GM18505 (cell line): ENCODE measurements at regions not wholly inside any gene's neighbourhood (a gene's known extent, or its start where the extent isn't known, plus 50 kb on each side); places are given as distances from the start of the nearest gene placed in this dataset.
"Not testable (repeated sequence)": the region's sequence is repeated elsewhere in the genome, so short reads cannot be mapped to it uniquely, and the experiment has no call there.

Source experiments
- ATAC-seq: cut with Tn5 transposase; IDR thresholded peaks from one replicate; pipeline ENCODE4 v1.9.1; 2021; ENCODE audit not compliant: unreplicated experiment
- POLR2A ChIP-seq: IDR thresholded peaks from 4 replicates; pipeline ENCODE4 v1.6.1; 2011; ENCODE audit warnings: borderline replicate concordance; ENCODE audit not compliant: insufficient read depth, insufficient read length; ENCODE audit errors: extremely low read depth

DNA sequence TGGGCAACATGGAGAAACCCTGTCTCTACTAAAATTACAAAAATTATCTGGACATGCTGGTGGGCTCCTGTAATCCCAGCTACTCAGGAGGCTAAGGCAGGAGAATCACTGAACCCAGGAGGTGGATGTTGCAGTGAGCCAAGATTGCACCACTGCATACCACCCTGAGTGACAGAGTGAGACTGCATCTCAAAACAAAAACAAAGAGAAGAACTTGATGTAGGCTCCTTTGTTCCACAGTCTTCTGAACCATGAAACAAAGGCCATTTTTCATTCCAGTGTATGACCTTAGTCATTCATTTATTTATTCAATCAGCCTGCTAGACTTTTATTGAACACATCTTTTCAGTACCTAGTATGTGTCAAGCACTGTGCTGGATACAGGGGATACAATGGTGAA is 369.6 kb downstream of the FAT3 start:
- no peak for TF ChIP-seq POLR2A
- no peak for ATAC-seq

DNA sequence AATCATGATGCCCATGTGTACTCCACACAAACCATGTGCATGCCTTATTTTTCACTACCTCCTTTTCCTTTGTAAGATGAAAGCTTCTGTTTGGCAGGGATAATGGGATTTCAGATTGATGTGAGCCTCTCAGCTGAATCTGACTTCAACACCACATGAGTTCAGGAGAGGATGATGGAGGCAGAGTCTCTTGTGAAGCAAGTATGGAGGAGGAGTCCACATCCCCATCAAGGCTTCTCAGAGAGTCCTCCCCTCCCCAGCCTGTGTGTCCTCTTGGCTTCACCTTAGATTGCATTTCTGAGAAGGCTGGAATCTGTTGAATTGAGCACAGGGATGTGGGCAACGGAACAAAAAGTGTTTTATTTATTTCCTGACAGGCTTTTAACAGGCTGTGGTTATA is 370.4 kb downstream of the FAT3 start:
- no peak for TF ChIP-seq POLR2A
- ATAC-seq, result no peak

DNA sequence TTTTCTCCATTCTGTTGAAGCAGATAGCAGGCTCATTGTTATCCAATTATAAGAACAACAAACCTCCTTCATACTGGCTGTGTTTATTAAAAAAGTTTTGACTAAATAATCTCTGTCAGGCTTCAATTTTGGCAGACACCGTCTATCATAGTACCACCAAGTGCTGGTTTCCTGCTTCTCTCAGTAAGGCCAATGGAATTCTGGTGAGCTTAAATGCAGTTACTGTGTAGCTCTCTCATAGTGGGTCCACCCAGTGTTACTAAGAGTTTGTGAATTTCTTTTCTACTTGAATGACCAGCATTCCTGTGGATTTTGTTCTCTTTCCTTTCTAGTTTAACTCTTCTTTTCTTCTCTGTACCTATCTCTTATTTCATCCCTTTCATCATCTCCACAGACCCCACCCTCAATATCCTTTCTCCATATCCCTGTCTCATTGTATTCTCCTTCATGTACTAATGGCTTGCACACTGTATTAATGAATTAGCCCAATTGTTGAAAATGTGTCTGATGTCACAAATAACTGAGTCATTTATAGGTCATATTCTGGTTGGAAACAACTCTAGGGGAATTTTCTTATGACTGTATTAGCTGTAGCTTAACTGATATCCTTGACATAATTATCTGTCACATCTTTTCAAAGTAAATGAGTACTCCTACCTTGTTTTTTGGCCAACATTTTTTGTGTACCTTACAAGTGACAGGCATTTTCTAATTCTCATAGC is 372.1 kb downstream of the FAT3 start:
- no peak for ATAC-seq
- no peak for TF ChIP-seq POLR2A

DNA sequence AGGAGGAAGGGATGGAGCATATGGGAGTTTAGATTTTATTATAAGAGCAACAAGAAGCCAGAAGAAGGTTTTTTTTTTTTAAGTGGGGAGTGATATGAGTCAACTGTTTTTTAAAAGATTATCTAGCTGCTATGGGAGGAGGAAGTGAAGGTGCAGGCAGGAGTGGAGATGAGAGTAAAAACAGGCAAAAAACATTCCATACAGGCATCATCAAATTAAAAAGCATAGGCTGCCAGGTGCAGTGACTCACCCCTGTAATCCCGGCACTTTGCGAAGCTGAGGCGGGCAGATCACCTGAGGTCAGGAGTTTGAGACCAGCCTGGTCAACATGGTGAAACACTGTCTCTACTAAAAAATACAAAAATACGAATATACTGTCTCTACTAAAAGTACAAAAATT is 368.4 kb upstream of the MTNR1B start:
- TF ChIP-seq POLR2A, result no peak
- ATAC-seq, result no peak

DNA sequence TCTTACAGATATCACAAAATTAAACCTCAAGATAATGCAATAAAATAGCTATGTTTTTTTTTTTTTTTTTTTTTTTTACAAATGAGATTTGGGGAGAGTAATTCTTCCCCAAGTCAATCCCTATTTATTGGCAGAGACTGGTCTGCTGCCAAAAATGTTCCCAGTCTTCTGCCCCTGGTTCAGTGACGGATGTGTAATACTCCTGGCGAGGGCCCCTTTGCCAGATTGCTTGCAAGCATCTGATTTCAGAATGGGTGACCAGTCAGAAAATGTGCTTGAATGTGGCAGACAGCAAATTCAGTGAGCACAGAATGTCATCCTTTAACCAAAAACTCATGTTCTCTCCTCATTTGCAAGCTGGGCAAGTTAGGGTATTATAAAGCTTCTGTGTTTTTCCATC is 363.8 kb upstream of the MTNR1B start:
- TF ChIP-seq POLR2A, result no peak
- no peak for ATAC-seq

DNA sequence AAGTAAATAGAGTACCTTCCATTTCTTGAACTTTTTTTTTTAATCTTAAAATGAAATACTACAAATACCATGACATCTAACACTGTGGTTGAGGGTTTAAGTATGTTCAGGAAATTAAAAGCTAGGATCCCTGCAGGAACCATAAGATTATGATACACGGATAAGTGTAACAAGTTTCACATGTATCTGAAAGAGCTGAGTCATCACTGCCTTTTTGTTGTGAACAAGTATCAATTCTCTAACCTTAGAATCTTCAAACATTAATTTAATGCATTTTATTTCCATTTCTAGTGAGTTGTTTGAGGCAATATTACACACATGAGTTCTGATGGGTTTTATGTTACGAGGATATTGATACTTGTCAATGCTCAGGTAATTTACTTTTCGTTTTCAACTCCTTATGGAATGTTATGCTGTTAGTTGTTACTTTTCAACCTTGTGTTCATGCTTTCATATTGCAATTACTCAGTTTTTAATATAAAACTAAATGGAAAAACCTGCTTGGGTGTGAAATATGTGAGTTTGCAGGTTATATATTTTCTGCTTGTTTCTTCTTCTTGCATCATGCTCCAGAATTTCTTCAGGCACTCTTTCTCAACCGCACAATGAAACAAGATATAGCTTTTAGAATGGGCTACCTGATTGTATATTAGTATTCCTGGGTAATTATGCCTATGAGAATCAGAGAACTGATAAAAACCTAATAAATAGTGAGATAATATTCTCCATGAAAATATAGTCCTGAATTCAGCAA is 361.3 kb upstream of the MTNR1B start:
- ATAC-seq, result no peak
- TF ChIP-seq POLR2A, result no peak

DNA sequence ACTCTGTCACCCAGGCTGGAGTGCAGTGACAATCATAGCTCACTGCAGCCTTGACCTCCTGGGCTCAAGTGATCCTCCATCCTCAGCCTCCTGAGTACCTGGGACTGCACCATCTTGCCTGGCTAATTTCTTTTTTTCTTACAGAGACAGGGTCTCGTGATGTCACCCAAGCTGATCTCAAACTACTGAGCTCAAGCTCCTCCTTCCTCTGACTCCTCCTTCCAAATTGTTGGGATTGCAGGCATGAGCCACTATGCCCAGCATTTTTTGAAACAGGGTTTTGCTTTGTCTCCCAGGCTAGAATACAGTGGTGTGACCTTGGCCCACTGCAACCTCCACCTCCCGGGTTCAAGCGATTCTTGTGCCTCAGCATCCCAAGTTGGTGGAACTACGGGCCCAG is 358.3 kb upstream of the MTNR1B start:
- no peak for TF ChIP-seq POLR2A
- no peak for ATAC-seq

DNA sequence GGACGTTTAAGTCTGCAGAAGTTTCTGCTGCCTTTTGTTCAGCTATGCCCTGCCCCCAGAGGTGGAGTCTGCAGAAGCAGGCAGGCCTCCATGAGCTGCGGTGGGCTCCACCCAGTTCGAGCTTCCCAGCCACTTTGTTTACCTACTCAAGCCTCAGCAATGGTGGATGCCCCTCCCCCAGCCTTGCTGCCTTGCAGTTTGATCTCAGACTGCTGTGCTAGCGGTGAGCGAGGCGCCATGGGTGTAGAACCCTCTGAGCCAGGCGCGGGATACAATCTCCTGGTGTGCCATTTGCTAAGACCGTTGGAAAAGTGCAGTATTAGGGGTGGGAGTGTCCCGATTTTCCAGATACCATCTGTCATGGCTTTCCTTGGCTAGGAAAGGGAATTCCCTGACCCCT is 351.4 kb upstream of the MTNR1B start:
- not testable (repeated sequence) for ATAC-seq

DNA sequence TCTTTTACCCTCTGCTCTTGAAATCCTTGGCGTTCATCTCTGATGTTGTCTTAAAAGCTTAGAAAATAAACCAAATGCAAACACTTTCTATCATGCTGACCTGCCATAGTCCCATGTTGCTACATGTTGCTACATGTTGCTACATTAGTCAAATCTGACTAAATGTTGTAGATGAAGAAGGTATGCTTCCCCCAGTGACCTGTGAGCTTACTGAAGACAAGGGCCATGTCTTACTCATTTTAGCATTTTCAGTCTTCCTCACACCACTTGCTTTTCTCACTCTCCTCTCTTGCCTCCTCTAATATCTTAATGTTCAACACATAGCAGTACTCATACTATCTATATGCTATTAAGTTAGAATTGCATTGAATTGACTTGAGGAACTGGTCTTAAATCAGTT is 346.4 kb upstream of the MTNR1B start:
- no peak for ATAC-seq
- TF ChIP-seq POLR2A, result no peak

DNA sequence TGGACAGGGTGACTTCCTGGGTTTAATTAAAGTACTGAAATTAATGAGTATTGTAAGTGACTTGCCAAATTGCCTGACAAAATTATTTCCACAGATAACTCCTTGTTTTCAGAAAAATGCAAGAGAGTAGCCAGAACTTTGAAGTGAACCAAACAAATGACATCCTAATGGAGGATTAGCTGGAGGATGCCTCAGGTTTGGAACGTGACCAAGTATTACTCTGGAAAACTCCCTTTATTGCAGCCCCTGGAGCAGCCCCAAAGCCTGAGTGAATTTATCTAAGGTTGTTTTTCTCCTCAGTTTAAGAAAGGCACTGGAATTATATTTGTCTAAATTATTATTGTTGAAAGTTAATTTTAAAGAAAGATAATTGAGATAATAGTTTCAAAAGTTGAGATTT is 343.6 kb upstream of the MTNR1B start:
- no peak for ATAC-seq

DNA sequence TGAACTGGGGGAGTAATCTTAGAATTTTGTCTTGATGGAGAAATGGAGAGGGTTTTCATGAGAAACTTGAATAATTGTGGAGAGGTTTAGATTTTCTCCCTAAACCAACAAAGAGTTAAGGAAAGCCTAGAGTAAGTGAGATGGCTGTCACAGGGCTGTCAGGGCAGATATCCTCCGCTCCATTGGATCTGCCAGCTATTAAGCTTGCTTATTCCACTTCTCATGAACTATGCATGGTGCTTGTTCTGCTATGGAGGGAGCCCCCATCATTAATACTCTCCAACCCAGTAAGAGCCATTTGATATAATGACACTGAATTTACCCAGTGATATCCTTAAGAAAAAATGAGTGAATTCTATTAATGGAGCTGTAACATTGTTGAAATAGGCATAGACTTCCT is 342.8 kb upstream of the MTNR1B start:
- no peak for TF ChIP-seq POLR2A

More for the DNA sequence above, 343.6 kb upstream of the MTNR1B start:
- TF ChIP-seq POLR2A, result no peak

DNA sequence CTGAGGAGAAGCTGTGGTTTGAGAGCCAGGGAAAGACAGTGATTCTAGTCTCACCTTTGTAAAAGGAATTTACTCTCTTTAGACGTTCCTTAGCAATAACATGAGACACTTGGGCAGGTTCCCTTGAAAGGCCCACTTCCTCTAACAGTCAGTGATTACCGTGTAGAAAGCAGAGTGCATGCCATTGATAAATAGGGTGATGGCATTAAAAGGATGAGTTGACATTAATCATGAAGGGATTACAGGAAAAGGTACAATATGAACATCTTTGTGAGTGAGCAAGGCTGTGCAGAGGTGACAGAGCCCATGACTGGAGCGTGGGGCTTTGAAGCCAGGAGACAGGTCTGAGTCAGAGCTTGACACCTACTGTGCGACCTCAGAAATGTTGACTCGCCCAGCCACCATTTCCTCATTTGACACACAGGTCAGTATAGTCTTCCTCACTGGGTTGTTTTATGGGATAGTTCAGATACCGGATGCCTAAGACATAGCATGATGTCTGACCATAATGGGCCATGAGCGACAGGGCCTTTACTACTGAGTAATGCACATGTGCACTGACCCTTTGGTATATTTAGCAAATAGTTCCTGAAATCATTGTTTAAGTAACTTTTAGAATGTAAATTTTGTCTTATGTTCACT is 341.7 kb upstream of the MTNR1B start:
- no peak for TF ChIP-seq POLR2A
- no peak for ATAC-seq

More for the DNA sequence above, 342.8 kb upstream of the MTNR1B start:
- ATAC-seq, result no peak

DNA sequence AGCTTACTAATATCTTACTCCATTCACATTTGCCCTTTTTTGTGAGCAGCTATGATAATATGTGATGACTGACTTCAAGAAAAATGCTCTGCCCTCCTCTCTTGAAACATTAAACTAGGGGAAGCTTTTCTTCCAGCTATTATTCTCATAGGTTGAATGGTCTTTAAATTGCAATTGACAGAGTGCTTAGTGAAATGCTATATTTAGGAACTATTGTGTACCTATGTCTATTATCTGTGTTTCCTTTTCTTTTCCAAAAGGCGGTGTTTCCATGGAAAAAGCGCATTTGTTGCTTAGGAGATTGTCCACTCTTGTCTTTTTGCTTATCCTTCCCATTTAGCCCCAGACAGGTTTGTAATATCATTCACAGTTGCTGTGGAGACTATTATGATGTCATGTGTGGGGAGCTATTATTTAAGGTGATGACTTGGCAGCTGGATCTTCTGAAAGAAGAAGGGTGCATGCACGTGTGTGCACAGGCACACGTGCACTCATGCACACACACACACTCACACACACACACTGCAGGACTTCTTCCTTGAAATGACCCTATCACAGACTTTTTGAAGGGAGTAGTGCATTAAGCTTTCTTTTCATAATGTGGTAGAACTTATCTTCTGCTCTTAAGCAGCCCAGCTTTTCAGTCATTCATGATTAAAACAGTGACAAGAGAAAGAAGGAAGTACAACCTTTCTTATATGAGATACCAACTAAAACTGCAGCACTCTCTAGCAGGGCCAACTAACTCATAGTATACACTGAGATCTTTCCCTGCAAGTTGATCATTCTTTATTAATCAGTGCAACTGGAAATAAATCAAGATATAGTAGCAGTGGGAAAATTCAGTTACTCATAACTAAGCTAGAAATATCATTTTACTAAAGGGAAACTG is 340.8 kb upstream of the MTNR1B start:
- no peak for ATAC-seq

More for the DNA sequence above, 340.8 kb upstream of the MTNR1B start:
- TF ChIP-seq POLR2A, result no peak
